COLO668 (cell line): ENCODE measurements at regions not wholly inside any gene's neighbourhood (a gene's known extent, or its start where the extent isn't known, plus 50 kb on each side); places are given as distances from the start of the nearest gene placed in this dataset.
"Not testable (repeated sequence)": the region's sequence is repeated elsewhere in the genome, so short reads cannot be mapped to it uniquely, and the experiment has no call there.

Experiments used
- DNase-seq: peaks from one replicate; lab custom pipeline; 2025; ENCODE audit not compliant: unreplicated experiment; lab: John Stamatoyannopoulos, UW

DNA sequence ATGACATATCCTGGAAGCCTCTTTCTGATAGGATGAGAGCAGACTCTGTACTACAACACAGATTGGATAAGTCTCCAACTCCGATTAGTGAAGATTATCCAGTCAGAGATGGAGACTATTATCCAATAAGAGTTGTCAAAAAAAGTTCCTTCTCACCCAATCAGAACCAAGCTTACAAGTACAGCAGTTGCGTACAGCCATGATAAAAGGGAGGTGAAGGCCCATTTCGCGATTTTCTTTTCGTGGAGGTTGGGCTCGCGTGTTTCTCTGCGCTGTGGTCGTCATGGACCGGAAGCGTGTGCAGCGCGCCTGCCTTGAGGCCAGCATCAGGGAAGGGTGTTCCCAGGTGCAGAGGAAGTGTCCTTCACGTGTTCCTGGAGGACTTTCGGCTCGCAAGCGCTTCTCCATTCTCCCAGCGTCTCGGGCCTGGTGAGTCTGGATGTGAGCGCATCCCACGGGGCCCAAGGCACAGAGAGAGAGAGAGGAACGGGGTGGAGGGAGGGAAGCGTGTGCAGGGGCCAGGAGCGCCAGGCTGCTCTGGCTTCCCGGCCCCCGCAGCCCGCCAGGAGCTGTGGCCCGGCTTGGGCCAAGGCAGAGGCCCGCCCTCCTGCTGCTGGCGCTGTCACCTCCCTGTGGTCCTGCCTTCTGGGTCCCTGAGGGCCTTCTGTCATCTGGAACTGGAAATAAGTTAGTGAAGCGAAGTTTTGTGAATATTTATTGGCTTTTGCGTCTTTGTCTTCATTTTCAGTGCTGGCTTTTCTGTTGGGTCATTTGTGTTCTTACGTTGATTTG is 53.9 kb downstream of the CDRT15L2 start:
- DNase-seq, result not testable (repeated sequence)

DNA sequence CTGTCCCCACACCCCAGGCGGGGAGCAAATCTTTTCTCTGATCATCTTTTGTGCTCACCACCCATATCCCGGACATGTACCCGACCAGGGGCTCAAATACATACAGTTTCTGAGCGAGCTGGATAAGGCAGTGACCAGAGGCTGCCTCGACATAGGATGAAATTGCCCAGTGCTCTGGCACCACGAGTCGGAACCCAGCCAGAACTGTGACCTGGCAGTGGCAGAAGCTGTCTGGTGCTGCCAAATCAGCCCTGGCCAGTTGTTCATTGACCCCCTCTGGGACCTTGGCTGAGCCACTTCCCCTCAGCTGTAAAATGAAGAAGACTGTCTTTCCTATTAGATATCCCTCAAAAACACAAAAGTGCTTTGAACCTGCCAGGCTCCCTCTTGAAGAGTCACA is 60.6 kb downstream of the CDRT15L2 start:
- not testable (repeated sequence) for DNase-seq

DNA sequence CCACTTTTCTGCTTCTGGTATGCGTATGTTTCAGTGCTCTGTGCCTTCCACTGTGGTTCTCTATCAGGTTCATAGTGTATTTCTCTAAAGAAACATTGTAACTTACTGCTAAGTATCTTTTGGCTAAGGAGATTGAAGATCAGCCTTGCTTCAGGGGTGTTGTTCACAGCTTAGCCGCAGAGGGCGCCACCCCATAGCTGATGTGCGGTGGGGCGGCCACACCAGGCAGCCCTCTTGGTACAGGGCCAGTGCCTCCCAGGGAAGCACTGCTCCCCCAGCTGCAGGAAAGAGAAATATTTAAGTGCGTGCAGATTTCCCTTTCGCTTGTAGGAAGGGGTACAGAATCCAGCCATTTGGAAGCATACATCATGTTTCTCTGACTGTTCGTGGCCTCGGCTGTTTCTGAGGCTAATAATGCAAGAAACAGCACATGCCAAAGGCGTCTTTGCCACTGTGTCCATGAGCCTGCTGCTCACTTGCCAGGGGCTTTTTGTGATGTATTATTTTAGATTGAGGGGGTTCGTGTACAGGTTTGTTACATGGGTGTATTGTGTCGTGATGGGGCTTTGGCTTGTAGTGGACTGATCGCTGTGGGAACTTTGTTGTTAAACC is 67.2 kb downstream of the CDRT15L2 start:
- DNase-seq, result peak; percentile 27

DNA sequence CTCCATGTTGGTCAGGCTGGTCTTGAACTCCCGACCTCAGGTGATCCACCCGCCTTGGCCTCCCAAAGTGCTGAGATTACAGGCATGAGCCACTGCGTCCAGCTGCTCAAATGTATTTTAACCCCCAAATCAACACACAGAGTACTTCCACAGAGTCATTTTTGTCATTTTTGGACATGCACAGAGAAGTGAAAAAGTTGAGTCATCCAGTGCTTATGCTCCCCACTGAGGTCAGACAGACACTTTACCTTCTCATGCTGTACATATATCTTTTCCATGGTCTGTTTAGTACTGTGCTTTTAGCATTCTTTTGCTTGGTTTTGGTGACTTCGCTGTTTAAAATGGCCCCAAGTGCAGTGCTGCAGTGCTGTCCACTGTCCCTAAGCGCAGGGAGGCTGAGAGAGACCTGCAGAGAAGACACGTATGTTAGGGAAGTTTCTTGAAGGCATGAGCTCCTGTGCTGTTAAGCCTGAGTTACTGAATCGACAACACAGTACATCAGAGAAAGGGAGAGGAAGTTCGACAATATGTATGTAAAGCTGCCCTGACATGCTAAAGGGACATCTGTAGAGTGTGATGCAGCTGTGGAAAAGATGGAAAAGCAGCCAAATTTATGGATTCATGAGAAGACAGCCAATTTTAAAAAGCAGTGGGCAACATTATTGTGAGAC is 69.7 kb downstream of the CDRT15L2 start:
- not testable (repeated sequence) for DNase-seq

DNA sequence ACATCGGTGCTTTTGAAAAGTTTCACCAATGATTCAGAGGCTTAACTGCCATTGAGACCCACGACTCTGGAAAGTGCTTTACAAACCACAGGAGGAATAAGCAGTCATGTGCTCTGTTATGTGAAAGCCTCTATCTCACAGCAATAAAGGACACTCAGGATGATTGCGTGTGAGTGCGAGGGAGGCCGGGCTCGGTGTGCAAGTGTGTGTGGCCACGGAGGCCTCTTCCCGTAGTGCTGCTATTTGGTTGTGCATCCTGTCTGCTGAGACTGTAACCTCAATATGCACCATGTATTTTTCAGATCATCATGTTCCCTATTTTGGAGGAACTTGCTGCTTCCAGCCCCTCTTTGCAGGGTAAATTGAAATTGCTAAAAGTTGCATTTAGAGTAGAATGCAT is 71.5 kb downstream of the CDRT15L2 start:
- DNase-seq, result not testable (repeated sequence)

DNA sequence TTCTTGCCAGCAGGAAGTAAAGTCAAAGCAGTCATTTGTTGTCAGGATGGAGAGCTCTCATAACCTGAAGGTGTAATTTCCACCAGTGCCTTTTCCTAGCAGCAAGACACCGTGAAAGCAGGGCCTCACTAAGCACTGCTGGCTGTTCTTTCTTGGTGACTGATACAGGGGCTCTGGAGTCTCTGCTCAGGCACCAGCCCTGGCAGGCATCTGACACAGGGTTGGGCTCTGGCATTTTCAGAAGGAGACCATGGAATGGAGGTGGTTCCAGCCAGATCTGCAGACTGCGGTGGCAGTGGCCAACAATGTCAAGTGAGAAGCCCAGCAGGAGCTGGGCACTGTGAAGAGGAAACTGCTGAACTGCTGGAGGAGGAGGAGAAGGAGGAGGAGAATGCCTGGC is 72.2 kb downstream of the CDRT15L2 start:
- DNase-seq, result not testable (repeated sequence)

DNA sequence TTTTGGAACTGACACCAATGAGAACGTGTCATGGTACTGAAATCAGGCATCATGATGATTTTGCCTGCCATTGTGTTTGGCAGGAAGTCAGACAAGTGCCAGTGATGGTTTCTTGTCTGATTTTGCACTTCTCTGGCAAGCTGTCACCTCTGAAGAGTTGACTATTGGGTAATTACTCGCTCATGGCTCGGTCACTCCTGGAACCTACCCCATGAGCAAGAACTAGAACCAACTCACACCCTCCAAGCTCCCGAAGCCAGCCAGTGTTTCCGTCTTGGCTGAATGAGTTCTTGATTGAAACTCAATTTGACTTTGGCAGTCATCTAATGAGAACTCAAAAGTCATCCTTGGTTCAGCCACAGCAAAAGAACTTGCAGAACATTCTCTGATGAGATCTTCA is 73.9 kb downstream of the CDRT15L2 start:
- DNase-seq, result not testable (repeated sequence)

DNA sequence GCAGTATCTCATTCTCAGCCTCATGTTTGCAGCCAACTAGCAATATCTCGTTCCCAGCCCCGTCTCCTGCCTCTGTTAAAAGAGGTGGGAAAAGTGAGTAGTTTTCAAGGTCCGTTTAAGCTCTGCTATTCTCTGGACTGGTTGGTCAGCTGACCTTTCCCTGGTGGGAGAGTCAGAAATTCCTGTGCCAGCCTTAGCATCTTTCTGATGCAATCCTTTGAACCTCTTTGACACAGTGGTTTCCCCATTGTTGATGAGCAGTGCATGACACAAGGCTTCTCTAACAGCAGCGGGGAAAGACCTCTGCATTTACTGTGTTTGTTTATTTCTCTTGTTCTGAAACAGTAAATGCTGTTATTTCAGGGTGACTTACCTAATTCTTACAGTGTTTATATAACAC is 74.6 kb downstream of the CDRT15L2 start:
- DNase-seq, result not testable (repeated sequence)

DNA sequence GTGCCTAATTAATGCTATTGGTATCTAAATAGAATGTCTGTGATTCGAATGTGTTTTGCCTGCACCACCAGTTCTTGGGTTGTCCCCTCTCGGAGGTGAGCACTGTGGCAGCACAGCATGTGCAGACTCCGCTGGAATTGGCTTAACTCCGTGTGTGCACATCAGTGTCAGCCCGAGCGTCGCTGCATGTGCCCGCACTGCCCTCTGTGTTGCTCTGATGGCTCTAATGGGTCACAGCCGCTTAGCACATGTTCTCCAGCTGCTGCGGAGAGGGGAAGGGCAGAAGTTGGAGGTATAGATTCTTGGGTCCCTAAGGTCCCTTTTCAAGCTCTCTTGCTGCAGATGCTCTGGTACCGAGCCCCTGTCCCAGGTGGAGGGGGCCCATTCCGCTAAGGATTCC is 75.1 kb downstream of the CDRT15L2 start:
- DNase-seq, result not testable (repeated sequence)

DNA sequence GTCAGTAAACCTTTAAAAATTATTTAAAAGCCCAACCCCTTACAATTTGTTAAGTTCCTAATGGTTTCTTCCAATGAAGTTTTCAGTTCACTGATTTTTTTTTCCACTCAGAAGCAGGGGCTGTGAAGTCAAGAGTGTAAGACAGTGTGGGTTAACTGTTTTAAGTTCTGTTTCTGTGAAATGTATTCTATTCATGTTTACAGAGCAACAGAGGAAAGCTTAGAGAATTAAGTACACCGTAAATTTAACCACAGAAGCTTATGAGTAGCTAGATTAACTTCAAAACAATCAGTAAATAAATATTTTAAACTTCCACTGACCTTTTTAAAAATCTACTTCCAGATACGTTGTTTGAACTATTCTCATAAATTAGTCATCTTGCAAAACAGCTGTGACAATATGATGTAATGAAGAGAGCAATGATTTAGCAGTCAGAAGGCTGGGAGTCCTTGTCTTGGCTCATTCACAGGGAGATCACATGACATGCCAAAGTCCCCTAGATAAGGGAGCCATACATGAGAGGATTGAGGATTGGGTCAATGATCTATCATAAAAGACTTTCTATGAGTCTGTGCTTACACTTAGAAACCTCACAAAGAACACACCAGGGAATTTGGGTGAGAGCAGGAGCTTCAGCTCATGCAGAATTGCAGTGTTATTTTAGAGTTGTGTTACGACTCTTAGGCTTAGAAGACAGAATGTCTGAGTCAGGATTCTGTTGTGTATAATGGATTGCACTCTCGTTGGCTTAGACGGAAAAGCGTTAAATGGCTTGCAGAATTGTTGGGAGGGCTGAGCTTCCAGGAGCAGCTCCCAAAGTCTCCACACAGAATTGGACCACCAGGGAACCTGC is 85.8 kb downstream of the CDRT15L2 start:
- DNase-seq, result not testable (repeated sequence)

DNA sequence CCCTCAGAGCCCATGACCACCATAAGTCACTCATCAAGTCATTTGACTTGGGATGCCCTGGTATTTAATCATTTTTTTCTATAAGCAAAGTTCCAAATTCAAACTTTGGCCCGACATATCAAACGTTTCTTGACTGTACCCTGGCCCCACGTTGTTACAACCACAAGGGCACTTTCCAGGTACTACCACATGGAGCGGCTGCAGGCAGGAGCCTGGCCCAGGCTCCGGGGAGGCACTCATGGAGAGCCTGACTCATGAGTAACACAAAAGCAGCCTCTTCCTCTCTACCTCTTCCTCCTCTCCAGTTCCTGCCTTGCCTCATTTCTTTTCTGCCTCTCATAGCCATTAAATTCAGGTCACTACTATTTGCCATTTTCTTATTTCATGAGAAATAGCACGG is 87.2 kb downstream of the CDRT15L2 start:
- DNase-seq, result not testable (repeated sequence)

DNA sequence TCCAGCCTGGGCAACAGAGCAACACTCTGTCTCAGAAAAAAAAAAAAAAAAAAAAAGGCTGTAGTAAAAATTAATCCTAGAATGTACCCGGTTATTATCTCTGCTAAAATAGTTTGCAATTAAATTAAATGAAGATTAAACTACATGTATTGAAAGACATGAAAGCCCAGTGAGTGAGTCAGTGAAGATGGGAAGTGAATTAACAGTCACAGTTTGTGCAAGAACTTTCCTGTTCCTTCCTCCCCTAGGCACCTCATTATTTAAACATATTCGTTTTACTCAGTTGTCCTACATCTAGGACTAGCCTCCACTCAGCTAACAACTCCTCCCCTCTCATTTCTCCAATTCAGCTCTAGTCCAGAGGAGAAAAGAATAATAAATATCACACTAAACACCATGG is 88.2 kb downstream of the CDRT15L2 start:
- not testable (repeated sequence) for DNase-seq

DNA sequence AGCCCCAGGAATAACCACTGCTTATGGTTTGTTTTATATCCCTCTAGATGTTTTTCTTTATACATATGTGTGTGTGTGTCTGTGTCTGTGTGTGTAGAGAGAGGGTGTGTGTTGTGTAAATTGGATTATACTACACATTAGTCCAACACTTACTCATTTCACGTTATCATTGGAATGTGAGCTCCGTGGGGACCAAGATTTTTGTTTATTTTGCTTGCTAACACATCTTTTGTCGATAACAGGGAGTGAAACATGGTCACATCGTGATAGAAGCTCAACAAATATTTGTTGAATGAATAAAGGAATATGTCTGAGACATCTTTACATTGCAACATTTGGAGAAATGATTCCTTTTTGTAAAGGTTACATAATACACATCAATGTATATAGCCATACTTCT is 88.8 kb downstream of the CDRT15L2 start:
- DNase-seq, result not testable (repeated sequence)

DNA sequence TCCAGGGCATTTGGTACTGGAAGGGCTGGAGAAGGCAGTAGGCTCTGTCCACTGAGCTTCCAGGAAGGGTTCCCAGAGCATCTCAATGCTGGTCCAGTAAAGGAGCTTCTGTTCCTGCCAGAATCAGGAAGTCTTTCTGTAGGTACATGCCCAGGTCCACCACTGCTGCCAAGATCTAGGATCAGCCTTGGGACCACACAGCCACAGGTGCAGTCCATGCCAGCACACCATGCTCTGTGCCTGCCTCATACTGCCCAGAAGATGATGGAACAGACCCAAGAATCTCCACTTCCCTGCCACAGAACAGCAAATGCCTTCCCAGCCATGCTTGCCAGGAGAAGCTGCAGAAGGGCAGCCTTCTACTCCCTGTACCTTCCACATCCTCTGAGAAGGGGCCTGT is 89.3 kb downstream of the CDRT15L2 start:
- not testable (repeated sequence) for DNase-seq

DNA sequence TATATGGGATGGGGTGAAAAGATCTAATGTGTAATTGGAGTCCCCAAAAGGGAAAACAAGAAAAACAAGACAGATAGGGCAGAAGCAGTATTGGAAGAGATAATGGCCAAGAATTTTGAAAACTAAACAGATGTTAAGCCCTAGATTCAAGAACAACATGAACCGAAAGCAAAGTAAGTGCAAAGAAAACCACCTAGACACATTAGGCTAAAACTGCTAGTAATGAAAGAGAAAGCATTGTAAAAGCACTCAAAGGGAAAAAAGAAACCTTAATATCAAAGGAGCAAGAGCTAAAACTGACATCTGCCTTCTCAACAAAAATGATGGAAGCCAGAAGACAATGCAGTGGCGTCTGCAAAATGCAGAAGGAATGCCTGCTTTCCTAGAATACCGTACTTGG is 91.0 kb downstream of the CDRT15L2 start:
- not testable (repeated sequence) for DNase-seq

DNA sequence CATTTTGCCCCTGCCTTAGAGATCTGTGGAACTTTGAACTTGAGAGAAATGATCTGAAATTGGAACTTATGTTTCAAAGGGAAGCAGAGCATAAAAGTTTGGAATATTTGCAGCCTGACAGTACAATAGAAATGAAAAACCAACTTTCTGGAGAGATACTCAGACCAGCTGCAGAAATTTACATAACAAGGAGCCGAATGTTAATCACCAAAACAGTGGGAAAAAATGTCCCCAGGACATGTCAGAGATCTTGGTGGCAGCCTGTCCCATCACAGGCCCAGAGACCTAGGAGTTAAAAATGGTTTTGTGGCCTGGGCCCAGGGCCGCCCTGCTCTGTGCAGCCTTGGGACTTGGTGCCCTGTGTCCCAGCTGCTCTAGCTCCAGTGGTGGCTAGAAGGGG is 94.8 kb downstream of the CDRT15L2 start:
- not testable (repeated sequence) for DNase-seq

DNA sequence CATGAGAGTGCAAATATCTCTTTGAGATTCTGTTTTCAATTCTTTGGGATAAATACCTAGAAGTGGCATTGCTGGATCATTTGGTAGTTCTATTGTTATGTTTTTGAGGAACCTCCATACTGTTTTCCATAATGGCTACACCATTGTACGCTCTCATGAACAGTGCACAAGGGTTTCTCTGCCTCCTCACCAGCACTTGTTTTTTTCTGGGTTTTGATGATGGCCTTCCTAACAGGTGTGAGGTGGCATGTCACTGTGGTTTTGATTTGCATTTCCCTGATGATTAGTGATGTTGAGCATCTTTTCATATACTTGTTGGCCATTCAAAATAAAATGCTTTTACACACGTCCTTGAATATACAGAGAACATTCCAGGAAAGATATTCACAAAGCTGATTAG is 96.2 kb downstream of the CDRT15L2 start:
- not testable (repeated sequence) for DNase-seq

DNA sequence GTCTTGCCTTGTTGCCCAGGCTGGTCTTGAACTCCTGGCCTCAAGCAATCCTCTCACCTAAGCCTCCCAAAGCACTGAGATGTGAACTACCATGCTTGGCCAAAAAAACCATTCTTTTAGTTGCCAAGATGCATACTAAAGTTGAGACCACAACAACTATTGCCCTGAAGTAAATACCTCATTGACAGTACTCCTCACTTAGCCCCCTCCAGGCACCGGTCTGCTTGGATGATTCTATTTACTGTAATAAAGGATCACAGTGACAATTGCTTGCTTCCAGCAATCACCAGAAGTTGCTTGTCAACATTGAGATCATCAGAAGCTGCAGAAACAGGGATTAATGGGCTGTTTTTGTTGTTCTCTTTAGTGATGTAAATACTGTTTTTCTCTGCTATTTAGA is 97.1 kb downstream of the CDRT15L2 start:
- DNase-seq, result not testable (repeated sequence)

DNA sequence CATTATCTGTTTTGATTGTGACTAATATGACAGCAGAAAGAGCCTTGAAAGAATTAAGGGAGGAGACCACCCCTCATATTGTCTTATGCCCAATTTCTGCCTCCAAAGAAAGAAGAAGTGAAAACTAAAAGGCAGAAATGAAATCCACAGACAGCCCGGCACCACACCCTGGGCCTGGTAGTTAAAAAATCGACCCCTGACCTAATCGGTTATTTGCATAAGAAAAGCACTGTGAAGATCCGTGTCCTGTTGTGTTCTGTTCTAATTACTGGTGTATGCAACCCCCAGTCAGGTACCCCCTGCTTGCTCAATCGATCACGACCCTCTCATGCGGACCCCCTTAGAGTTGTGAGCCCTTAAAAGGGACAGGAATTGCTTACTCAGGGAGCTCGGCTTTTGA is 97.9 kb downstream of the CDRT15L2 start:
- not testable (repeated sequence) for DNase-seq

DNA sequence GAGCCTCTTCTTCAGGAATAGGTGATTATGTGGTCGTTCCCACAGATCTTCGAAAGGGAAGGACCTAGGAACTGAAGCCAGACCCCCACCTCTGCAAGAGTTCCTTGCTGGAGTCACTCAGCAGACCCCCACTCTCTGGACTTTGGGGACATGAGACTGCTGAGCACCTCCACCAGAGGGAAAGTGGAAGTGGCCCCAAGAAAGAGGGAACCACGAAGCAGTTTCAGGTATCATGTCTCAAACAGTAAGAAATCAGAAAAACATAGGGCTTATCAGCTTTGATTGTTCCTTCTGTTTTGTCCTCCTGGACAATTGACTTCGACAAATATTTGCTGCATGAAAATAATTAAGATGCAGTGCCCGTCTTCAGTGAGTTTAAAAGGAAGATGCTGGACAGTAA is 98.9 kb downstream of the CDRT15L2 start:
- not testable (repeated sequence) for DNase-seq
